Epidermal melanocyte (primary cell): ENCODE measurements at regions not wholly inside any gene's neighbourhood (a gene's known extent, or its start where the extent isn't known, plus 50 kb on each side); places are given as distances from the start of the nearest gene placed in this dataset.

Source experiments
- DNase-seq: peaks from one replicate; pipeline ENCODE4 v3.0.0; 2011; ENCODE audit warnings: low spot score; ENCODE audit not compliant: insufficient read length

DNA sequence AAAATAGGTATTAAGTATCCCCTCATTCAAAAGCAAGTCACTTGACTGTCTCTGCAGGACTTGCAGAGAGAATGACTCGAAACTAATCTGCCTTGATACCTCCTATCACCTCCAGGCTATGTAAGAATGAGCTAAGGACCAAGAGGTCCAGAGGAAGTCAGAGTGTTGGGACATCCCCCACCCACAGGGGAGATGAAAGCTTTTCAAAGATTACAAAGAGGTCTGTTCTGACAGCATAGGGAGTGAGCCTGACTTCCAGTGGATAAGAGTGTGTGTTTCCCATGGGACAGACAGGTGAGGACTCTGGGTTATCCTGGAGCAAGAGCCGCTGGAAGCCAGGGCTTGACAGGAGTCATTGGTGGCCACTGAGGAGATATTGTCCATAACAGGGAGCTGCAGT is 85.0 kb upstream of the TACR1 start:
- DNase-seq, result no peak

DNA sequence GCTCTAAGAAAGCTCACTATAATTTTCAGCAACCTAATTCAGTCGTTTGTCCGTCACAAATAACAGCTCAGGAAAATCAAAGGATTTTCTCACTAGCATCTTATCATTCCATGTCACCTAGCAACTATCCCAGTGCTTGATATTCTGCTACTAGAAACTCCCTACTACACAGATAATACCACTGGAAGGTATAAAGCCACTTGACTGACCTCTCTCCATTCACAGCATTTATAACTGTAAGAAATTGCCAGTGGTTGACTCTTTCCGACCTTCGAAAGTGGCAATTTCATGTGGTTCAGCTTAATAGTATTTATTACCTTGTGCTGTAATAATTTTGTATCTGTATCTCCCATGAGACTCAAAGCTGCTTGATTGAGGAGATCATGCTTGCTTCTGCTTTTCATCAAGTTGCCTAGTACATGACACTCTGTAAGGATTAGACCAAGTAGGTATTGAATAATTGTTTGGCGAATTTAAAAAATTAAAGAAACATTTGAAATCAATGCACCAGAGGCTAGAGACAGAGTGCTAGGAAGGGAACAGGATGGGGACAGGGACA is 79.6 kb upstream of the TACR1 start:
- DNase-seq, result no peak

- DNase-seq, result no peak
Measured at GRCh38 chr2:75278314-75278713, 79.0 kb upstream of the TACR1 start.

- DNase-seq, result no peak
Measured at GRCh38 chr2:75277111-75277510, 77.8 kb upstream of the TACR1 start.

- no peak for DNase-seq
Measured at GRCh38 chr2:75276093-75277029, 77.0 kb upstream of the TACR1 start.

GRCh38 chr2:75274936-75275335 is 75.6 kb upstream of the TACR1 start:
- DNase-seq, result no peak

DNA sequence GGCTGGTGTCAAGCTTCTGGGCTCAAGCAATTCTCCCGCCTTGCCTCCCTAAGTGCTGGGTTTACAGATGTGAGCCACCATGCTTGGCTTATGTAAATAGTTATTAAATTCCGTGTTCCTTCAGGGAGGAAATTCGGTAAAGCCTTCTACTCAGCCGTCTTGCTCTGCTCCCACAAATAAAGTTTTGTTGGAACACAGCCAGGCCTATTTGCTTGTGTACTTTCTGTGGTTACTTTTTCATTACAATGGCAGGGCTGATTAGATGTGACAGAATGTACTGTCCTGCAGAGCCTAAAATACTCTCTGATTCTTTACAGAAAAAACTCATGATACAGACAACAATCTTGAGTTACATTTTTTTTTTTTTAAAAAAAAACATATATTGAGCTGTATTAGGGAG is 68.8 kb upstream of the TACR1 start:
- DNase-seq, result no peak

- no peak for DNase-seq
Measured at GRCh38 chr2:75261923-75262322, 62.6 kb upstream of the TACR1 start.

DNA sequence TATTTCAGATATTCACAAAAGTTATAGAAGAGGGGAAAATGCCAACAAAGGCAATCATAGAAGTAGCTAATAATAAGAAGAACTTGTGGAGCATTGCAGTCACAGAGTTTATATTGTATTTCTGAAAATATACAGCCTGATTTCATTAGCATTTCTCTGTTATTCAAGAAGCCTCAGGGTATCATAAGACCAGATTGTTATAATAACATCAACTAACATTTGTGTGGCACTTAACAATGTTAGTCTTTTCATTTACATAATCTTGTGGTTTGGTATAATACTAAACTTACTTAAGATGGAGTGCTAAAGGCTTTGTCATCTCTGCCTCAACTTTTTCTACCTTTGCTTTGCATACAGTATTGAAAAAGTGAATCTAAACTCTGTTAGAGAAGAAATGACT is 61.6 kb upstream of the TACR1 start:
- no peak for DNase-seq

DNA sequence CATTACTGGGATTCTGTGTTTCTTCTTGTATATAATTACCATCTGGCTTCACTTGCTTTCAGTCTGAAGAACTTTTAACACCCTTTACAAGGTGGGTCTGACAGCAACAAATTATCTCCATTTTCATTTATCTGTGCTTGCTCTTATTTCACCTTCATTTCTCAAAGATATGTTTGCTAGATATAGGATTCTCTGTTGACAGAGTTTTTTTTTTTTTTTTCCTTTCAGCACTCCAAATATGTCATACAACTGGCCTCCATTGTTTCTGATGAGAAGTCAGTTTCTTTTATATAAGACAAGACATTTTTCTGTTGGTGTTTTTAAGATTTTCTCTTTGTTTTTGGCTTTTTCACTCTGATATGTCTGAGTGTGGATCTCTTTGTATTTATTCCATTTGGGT is 59.3 kb upstream of the TACR1 start:
- DNase-seq, result no peak

GRCh38 chr2:75256485-75256884 is 57.2 kb upstream of the TACR1 start:
- no peak for DNase-seq

DNA sequence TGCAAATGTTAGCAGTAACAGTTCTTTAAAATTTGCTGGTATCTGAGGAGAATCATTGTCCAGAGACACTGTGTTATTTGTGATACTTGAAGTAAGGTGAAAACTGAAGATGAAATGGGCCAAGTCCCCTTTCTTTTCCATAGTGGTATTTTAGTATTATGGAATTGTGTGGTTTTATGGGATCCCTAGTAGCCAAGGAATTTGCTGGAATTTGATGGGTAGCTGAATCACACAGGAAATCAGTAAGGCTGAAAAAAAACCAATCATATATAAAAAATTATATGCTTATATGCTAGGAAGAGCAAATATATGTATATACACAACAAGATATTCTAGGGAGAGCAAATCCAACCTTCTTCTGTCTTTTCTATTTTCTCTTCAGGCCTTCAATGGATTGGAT is 54.2 kb upstream of the TACR1 start:
- DNase-seq, result no peak

DNA sequence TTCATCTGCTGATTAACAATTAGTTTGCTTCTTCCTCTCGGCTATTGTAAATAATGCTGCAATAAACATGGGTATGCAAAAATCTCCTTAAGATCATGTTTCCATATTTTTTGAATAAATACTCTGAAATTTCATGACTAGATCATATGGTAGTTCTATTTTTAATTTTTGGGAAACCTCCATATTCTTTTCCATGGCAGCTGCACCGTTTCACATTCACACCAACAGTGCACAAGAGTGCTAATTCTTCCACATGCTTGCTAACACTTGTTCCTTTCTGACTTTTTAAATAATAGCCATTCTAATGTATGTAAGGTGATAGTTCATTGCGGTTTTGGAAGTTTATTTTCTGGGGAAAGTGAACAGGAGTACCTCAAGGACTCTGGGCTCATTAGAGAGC is 52.6 kb upstream of the TACR1 start:
- no peak for DNase-seq
